ENCODE measurements at regions not wholly inside any gene's neighbourhood (a gene's known extent, or its start where the extent isn't known, plus 50 kb on each side); places are given as distances from the start of the nearest gene placed in this dataset.

DNA sequence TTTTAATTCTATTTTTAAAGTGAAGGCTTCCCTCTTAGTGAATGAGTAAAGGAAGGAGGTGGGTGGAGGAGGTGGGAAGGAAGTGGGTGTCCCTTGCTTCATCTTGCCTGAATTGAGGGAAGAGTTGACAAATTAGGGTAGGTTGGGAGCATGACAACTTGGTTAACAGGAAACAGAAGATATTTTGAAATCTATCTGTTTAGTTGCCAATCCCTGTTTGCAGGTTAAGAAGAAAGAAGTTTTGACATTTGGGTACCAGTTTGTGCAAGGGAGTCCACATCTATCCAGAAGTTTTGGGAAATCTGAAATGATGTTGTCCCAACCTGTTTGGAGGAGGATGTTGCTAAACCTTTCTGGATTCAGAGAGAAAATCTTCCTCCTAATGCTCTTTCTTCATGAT is 204.1 kb upstream of the SUCLG2 start:
- DNase-seq, result no peak

DNA sequence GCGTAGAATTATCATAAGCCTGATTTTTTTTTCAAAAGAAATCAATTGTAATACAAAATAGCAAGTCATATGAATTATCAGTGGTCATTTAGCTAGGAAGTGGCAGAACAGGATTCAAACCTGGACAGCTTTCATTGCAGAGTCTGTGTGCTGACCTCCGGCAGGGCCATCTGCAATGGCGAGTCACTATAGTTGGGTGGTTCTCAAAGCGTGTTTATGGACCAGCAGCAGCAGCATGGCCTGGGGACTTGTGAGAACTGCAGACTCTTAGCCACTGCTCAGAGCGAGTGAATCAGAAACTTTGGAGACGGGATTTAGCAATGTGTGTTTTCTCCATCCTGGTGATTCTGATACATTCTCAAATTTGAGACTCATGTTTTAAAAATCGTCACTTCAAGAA is 202.3 kb upstream of the SUCLG2 start:
- DNase-seq, result no peak

- no peak for DNase-seq
These were observed 200.3 kb upstream of the SUCLG2 start for GRCh38 chr3:67854663-67855062.

DNA sequence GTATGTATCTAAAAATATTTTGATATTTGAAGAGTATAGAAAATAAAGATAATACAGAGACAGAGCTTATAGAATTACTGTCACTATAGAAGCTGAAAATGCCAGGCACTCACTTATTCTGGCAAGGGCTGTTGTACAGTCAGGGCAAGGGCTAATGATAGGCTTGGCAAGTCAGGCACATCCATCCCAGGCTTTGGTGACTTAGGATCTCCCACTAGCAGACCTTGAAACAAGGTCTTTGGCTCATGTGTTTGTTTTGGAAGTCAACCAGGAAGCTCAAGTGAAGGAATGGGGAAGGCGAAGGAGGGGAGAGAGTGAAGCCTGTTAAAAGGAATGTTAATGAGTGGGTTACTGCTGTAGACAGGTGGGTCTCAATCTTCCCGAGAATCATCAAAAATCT is 199.1 kb upstream of the SUCLG2 start:
- DNase-seq, result no peak

DNA sequence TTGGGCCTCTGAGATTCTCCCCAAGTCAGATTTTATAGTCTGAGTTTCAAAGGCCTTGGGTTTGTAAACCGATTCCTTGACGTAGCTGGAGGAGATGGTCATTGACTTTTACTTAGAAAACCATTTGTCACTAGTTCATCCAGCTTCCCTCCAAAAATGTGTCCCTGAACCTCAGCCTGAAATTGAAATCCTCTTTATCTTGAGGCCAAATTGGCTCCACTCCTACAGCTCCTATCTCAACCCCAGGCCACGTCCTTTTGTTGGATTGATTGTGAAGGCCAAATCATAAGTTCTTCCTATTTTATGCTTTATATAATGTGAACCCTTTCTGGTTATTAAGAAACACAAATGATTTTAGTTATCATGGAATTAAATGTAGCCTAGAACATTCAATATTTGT is 193.9 kb upstream of the SUCLG2 start:
- DNase-seq, result no peak

- no peak for DNase-seq
These were observed 191.8 kb upstream of the SUCLG2 start for GRCh38 chr3:67846166-67846565.

DNA sequence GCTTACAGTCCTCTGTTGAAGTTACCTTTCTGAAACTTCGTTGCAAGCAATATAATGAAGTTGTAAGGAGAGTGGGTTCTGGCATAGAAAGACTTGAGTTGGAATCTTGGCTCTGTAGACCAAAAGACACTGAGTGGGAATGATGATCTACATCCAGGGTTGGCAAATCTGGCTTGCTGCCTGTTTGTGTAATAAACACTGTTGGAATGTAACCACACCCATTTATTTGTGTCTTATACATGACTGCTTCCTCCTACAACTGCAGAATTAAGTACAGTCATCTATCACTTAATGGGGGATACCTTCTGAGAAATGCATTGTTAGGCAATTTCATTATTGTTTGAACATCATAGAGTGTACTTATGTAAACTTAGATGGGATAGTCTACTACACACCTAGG is 178.4 kb upstream of the SUCLG2 start:
- DNase-seq, result no peak

DNA sequence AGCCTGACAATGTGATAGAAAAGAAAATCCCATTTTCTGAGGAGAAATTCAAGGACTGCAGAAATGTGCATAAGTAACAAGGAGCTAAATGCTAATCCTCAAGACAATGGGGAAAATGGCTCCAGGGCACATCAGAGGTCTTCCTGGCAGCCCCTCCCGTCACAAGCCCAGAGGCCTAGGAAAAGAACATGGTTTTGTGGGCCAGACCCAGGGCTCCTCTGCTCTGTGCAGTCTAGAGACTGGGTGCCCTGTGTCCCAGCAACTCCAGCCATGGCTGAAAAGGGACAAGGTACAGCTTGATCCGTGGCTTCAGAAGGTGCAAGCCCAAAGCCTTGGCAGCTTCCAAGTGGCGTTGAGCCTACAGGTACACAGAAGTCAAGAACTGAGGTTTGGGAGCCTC is 176.8 kb upstream of the SUCLG2 start:
- no peak for DNase-seq

GRCh38 chr3:67828486-67829010 is 174.1 kb upstream of the SUCLG2 start:
- DNase-seq, result no peak

GRCh38 chr3:67821135-67821534 is 166.7 kb upstream of the SUCLG2 start:
- no peak for DNase-seq

GRCh38 chr3:67819447-67819846 is 165.0 kb upstream of the SUCLG2 start:
- DNase-seq, result no peak

- no peak for DNase-seq
These were observed 155.0 kb upstream of the SUCLG2 start for GRCh38 chr3:67809370-67809935.

GRCh38 chr3:67808906-67809305 is 154.5 kb upstream of the SUCLG2 start:
- DNase-seq, result no peak

DNA sequence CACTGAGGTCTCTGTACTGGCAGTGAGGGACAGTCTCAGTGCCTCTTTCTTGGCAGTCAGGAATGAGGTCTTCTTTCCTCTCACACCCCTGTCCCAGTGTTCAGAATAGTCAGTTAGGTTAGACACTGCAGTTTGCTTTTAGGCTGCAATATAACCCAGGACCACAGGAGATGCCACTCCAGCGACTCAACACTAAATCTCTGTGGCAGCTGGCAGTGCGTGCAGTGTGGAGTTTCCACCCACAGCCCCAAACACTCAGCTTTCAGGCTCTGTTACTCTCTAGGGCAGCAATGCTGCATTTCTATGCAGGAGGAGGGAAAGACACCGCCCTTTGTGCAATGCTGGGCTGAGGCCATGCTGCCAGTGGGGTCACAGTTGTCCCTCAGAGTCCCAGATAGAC is 150.2 kb upstream of the SUCLG2 start:
- DNase-seq, result no peak

DNA sequence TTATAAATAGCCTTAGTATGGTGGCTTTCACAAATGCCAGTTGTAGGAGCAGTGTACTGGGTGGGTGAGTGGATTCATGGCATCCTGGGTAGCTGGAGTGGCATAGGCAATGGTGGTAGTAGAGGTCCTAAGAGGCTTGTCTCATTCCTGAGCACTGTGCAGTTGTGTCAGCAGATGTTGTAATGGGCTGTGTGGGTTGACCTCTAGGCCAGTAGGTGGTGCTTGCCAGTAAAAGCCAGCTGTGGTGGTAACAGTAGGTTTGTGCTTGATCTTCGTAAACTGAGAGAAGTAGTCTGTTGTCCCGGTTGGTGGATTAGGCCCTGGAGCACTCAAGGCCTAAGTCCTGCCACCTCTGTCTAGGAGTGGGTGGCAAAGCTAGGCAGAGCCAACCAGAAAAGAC is 149.7 kb upstream of the SUCLG2 start:
- no peak for DNase-seq

- no peak for DNase-seq
These were observed 144.0 kb upstream of the SUCLG2 start for GRCh38 chr3:67798412-67798811.

- DNase-seq, result no peak
These were observed 137.2 kb upstream of the SUCLG2 start for GRCh38 chr3:67791620-67792019.

DNA sequence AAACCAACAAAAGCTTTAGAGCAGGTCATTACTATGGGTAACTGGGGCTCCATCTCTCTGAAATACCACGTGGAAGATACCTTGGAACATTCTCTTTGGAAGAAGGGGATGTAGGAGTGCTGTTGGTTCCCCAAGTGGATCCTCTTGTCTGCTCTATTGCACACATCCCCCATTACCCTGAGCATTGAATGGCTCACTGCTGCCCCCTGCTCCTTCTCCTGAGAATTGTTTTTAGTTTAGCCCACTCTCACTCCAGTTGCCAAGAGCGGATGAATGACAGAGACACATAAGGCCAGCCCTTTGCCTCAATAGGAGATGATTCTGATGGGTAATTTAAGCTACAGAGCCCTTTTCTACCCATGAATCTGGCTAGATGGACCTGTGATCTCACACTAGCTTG is 135.6 kb upstream of the SUCLG2 start:
- no peak for DNase-seq

- no peak for DNase-seq
These were observed 134.0 kb upstream of the SUCLG2 start for GRCh38 chr3:67788396-67788795.

GRCh38 chr3:67783281-67784250 is 129.2 kb upstream of the SUCLG2 start:
- no peak for DNase-seq

DNA sequence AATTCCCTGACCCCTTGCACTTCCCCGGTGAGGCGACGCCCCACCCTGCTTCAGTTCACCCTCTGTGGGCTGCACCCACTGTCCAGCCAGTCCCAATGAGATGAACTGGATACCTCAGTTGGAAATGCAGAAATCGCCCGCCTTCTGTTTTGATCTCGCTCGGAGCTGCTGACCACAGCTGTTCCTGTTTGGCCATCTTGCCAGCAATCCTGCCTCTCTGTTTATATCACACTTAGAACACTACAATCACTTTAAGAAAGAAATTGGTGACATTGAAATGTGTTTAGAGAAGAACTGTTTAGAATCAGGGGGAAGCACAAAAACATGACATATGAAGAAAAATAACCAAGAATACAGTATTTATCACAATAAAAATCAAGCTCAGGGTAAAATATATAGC is 127.5 kb upstream of the SUCLG2 start:
- no peak for DNase-seq

- DNase-seq, result no peak
These were observed 126.8 kb upstream of the SUCLG2 start for GRCh38 chr3:67781218-67781617.

- no peak for DNase-seq
These were observed 120.3 kb upstream of the SUCLG2 start for GRCh38 chr3:67774676-67775075.

- DNase-seq, result no peak
These were observed 111.2 kb upstream of the SUCLG2 start for GRCh38 chr3:67765575-67765974.

Data from NCI-H187 treated with DMSO at 0.1 percent for 48 hours (cell line).